T-helper 9 cell (primary cell): ENCODE measurements at regions not wholly inside any gene's neighbourhood (a gene's known extent, or its start where the extent isn't known, plus 50 kb on each side); places are given as distances from the start of the nearest gene placed in this dataset.
"Not testable (repeated sequence)": the region's sequence is repeated elsewhere in the genome, so short reads cannot be mapped to it uniquely, and the experiment has no call there.

ENCODE experiments used
- DNase-seq: peaks from one replicate; pipeline ENCODE4 v3.0.0-alpha.2; 2020

GRCh38 chr4:129707949-129708348 lies 612.0 kb downstream of the C4orf33 start:
- DNase-seq: no peak

GRCh38 chr4:129708784-129709183 lies 612.8 kb downstream of the C4orf33 start:
- DNase-seq: no peak

GRCh38 chr4:129738175-129738574 lies 642.2 kb downstream of the C4orf33 start:
- no peak for DNase-seq

GRCh38 chr4:129747756-129748155 lies 651.8 kb downstream of the C4orf33 start:
- DNase-seq: no peak

GRCh38 chr4:129748991-129749390 lies 653.0 kb downstream of the C4orf33 start:
- DNase-seq: no peak

- DNase-seq: no peak
Measured at GRCh38 chr4:129751646-129752045, 655.7 kb downstream of the C4orf33 start.

- no peak for DNase-seq
Measured at GRCh38 chr4:129783596-129783995, 687.6 kb downstream of the C4orf33 start.

- no peak for DNase-seq
Measured at GRCh38 chr4:129788486-129788885, 692.5 kb downstream of the C4orf33 start.

- DNase-seq: no peak
Measured at GRCh38 chr4:129804461-129804981, 708.6 kb downstream of the C4orf33 start.

GRCh38 chr4:129806986-129807385 lies 711.0 kb downstream of the C4orf33 start:
- no peak for DNase-seq

GRCh38 chr4:129808242-129808641 lies 712.3 kb downstream of the C4orf33 start:
- no peak for DNase-seq

- no peak for DNase-seq
Measured at GRCh38 chr4:129821073-129821472, 725.1 kb downstream of the C4orf33 start.

GRCh38 chr4:129821963-129822362 lies 726.0 kb downstream of the C4orf33 start:
- no peak for DNase-seq

- DNase-seq: no peak
Measured at GRCh38 chr4:129822701-129823100, 726.7 kb downstream of the C4orf33 start.

GRCh38 chr4:129823105-129823504 lies 727.2 kb downstream of the C4orf33 start:
- no peak for DNase-seq

GRCh38 chr4:129829373-129829772 lies 733.4 kb downstream of the C4orf33 start:
- DNase-seq: no peak

GRCh38 chr4:129839687-129840086 lies 743.7 kb downstream of the C4orf33 start:
- DNase-seq: no peak

- DNase-seq: no peak
Measured at GRCh38 chr4:129842096-129842495, 746.1 kb downstream of the C4orf33 start.

- DNase-seq: no peak
Measured at GRCh38 chr4:129852434-129852833, 756.5 kb downstream of the C4orf33 start.

- not testable (repeated sequence) for DNase-seq
Measured at GRCh38 chr4:129853685-129854467, 757.9 kb downstream of the C4orf33 start.

- no peak for DNase-seq
Measured at GRCh38 chr4:129862461-129862860, 766.5 kb downstream of the C4orf33 start.

- no peak for DNase-seq
Measured at GRCh38 chr4:129863206-129863605, 767.3 kb downstream of the C4orf33 start.

GRCh38 chr4:129883996-129884395 lies 788.0 kb downstream of the C4orf33 start:
- DNase-seq: no peak

- DNase-seq: no peak
Measured at GRCh38 chr4:129897111-129897510, 801.2 kb downstream of the C4orf33 start.

- no peak for DNase-seq
Measured at GRCh38 chr4:129899849-129900248, 803.9 kb downstream of the C4orf33 start.
